ENCODE measurements at regions not wholly inside any gene's neighbourhood (a gene's known extent, or its start where the extent isn't known, plus 50 kb on each side); places are given as distances from the start of the nearest gene placed in this dataset.

DNA sequence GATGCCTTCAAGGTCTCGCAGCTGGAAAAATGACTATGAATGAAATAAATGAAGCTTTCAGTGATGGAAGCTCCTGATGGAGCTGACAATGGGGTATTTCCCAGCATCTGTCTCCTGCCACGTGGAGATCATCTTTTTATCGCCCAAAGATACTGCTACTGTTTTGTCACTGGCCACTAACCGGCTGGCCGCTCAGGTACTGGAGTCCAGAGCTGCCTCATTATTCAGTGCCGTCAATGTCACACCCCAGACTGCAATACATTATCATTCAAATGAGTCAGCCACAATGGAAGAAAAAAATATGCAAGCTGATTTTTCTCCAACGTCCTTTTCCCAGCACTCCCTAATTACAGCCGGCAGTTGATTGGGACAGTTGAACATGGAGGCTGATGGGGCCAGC, 280.4 kb downstream of the ZSWIM6 start:
- H3K4me3 ChIP-seq (ENCODE audit: extremely low read depth, insufficient read depth, low read length, poor library complexity, severe bottlenecking) = no peak overlapping the region
- no peaks in the 10 kb centered on the region for H3K4me1 ChIP-seq (ENCODE audit: control insufficient read depth, insufficient read depth, low read length, poor library complexity, severe bottlenecking)
- H3K9me3 ChIP-seq (ENCODE audit: control insufficient read depth, low read length) = no peaks in the 10 kb centered on the region
- no peak overlapping the region for H3K27ac ChIP-seq (ENCODE audit: low read depth, low read length, severe bottlenecking)
- H3K36me3 ChIP-seq (ENCODE audit: control insufficient read depth, insufficient read depth, low read length) = no peaks in the 10 kb centered on the region
- WGBS, 2 experiments (ENCODE audit: insufficient coverage in 2 of 2) = 76 to 81% methylated on average over 5 to 6 of the region's 8 CpGs

DNA sequence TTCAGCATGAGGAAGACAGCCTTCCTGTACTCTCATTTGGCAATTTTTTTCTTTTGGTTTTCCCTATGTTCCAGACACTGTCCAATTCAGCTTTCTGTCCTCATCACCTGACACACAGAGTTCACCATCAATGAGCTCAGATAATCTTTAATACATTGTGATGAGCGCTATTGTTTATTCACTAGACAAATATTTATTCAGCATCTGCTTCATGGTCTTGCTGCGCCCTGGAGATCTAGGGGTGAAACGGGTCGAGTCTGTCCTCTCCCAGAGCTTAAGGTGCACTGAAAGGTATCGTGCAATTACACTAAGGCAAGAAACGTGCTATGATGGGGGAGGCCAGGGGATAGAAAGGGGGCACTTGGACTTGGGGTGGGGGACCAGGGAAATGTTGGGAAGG, 281.6 kb downstream of the ZSWIM6 start:
- H3K9me3 ChIP-seq (ENCODE audit: control insufficient read depth, low read length) = no peaks in the 10 kb centered on the region
- H3K36me3 ChIP-seq (ENCODE audit: control insufficient read depth, insufficient read depth, low read length) = no peaks in the 10 kb centered on the region
- WGBS, 2 experiments (ENCODE audit: insufficient coverage in 2 of 2) = 88 to 91% methylated on average over 4 to 5 of the region's 6 CpGs
- no peaks in the 10 kb centered on the region for H3K4me1 ChIP-seq (ENCODE audit: control insufficient read depth, insufficient read depth, low read length, poor library complexity, severe bottlenecking)
- no peak overlapping the region for H3K4me3 ChIP-seq (ENCODE audit: extremely low read depth, insufficient read depth, low read length, poor library complexity, severe bottlenecking)
- no peak overlapping the region for H3K27ac ChIP-seq (ENCODE audit: low read depth, low read length, severe bottlenecking)

DNA sequence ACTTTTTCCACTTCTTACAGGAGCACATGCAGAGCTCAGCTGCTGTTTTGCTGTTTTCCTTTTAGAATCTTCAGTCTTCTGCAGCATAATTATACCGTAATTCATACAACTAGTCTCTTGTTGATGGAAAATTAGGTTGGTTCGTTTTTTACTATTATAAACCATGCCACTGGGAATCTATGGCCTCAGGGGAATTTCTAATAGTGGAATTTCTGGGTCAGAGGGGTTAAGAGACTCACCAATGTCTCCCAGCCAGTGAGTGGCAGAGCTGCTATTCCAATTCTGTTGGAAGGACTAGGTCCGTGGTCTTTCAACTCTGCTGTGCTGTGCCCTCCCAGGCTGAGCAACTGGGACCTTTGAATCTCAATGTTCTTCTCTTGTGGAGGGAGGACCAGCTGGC, 282.5 kb downstream of the ZSWIM6 start:
- no peak overlapping the region for H3K4me3 ChIP-seq (ENCODE audit: extremely low read depth, insufficient read depth, low read length, poor library complexity, severe bottlenecking)
- WGBS, 2 experiments (ENCODE audit: insufficient coverage in 2 of 2) = 89% methylated on average over 1 of the region's 3 CpGs

DNA sequence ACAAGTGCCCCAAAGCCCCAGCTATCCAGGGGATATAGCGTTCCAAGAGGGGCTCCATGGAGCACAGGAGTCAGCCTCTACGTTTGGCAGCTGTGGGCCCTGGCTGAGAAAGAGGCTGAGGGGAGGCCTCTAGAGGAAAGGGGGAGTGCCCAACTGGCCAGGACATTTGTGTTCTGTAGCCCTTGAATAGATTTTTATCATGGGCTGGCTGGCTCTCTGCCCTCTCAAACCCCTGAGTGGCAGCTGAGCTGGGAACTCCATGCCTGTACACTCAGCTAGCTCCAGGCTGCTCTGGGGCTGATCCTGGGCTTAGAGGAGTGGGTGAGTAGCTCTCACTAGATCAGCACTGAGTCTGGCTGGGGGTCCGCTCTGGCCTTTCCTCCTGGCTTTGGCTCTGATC, 285.0 kb downstream of the ZSWIM6 start:
- no peaks in the 10 kb centered on the region for H3K4me1 ChIP-seq (ENCODE audit: control insufficient read depth, insufficient read depth, low read length, poor library complexity, severe bottlenecking)
- H3K36me3 ChIP-seq (ENCODE audit: control insufficient read depth, insufficient read depth, low read length) = no peaks in the 10 kb centered on the region
- WGBS, 2 experiments (ENCODE audit: insufficient coverage in 2 of 2) = 83 to 90% methylated on average over 2 of the region's 3 CpGs
- H3K9me3 ChIP-seq (ENCODE audit: control insufficient read depth, low read length) = no peaks in the 10 kb centered on the region
- H3K4me3 ChIP-seq (ENCODE audit: extremely low read depth, insufficient read depth, low read length, poor library complexity, severe bottlenecking) = no peak overlapping the region
- no peak overlapping the region for H3K27ac ChIP-seq (ENCODE audit: low read depth, low read length, severe bottlenecking)

More for the DNA sequence above, 282.5 kb downstream of the ZSWIM6 start:
- no peak overlapping the region for H3K27ac ChIP-seq (ENCODE audit: low read depth, low read length, severe bottlenecking)
- no peaks in the 10 kb centered on the region for H3K4me1 ChIP-seq (ENCODE audit: control insufficient read depth, insufficient read depth, low read length, poor library complexity, severe bottlenecking)
- H3K36me3 ChIP-seq (ENCODE audit: control insufficient read depth, insufficient read depth, low read length) = no peaks in the 10 kb centered on the region
- no peaks in the 10 kb centered on the region for H3K9me3 ChIP-seq (ENCODE audit: control insufficient read depth, low read length)

DNA sequence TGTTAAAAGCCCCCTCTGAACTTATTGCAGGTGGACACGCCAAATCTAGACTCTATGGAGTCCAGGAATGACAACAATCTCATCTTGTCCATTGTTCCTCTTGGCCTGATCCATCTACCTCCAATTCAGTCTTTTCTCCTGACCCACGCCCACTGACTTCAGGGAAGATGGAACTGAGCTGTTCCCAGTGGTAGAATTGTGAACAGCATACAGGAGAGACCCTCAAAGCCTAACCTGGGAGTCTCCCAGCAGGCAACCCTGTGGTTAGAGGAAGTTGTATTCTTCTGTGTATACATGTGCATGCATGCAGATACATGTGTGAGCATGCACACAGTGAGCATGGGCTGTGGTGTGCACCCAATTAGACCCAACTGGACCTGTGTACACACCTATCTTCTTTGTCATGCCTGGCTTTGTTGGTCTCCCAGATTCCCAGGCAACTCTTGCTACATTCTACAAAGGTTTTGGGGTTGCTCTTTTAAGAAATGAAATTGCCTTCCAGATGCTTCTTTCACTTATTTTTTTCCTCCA, 286.0 kb downstream of the ZSWIM6 start:
- WGBS, 2 experiments (ENCODE audit: insufficient coverage in 2 of 2) = 83 to 86% methylated on average over 1 to 2 of the region's 2 CpGs
- no peaks in the 10 kb centered on the region for H3K9me3 ChIP-seq (ENCODE audit: control insufficient read depth, low read length)
- H3K4me1 ChIP-seq (ENCODE audit: control insufficient read depth, insufficient read depth, low read length, poor library complexity, severe bottlenecking) = no peaks in the 10 kb centered on the region
- no peaks in the 10 kb centered on the region for H3K36me3 ChIP-seq (ENCODE audit: control insufficient read depth, insufficient read depth, low read length)
- no peak overlapping the region for H3K4me3 ChIP-seq (ENCODE audit: extremely low read depth, insufficient read depth, low read length, poor library complexity, severe bottlenecking)
- H3K27ac ChIP-seq (ENCODE audit: low read depth, low read length, severe bottlenecking) = no peak overlapping the region

DNA sequence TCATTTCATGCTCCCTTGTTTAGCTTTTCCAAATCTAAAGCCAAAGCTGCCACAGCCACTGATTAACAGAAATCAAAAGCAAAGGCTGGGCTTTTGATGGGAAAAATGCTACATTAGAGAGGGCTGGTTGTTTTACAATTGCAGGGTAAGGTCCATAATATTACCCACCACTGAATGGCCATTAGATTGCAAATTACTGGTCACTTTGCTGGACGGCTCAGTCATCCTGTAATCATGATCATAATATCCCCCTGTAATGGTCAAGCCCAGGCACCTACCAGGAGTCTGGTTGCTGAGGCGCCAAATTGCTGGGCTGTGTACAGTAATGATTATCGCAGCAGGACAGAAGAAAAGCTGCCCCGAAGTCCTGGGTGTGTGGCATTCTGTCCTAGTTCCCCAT, 286.5 kb downstream of the ZSWIM6 start:
- Histone ChIP-seq H3K27ac (ENCODE audit: low read depth, low read length, severe bottlenecking) (no peak overlapping the region), H3K4me1 (ENCODE audit: control insufficient read depth, insufficient read depth, low read length, poor library complexity, severe bottlenecking) (no peaks in the 10 kb centered on the region), H3K9me3 (ENCODE audit: control insufficient read depth, low read length) (no peaks in the 10 kb centered on the region), H3K4me3 (ENCODE audit: extremely low read depth, insufficient read depth, low read length, poor library complexity, severe bottlenecking) (no peak overlapping the region), H3K36me3 (ENCODE audit: control insufficient read depth, insufficient read depth, low read length) (no peaks in the 10 kb centered on the region)
- 97% methylated on average over 4 of the region's 4 CpGs; no CpG with 5 or more reads in 1 of the 2 experiments for WGBS, 2 experiments (ENCODE audit: insufficient coverage in 2 of 2)

DNA sequence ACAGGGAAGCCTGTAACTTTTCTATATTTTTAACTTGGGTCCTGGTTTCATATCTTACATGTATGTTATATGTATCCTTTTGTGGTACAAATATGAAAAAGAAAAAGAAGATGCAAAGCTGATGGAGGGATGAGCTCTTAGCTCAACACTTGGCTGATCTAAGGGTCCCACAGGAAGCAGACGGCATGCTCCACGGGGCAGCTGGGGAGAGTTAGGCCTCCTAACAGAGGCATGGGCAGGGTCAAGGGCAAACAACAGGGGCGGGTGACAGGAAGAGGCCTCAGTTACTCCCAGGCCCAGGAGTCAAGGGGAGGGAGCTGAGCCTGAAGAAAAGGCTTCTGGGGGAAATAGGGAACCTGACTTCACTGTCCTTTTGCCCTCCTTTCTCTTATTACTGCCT, 287.2 kb downstream of the ZSWIM6 start:
- Histone ChIP-seq H3K9me3 (ENCODE audit: control insufficient read depth, low read length) (no peaks in the 10 kb centered on the region), H3K36me3 (ENCODE audit: control insufficient read depth, insufficient read depth, low read length) (no peaks in the 10 kb centered on the region), H3K27ac (ENCODE audit: low read depth, low read length, severe bottlenecking) (no peak overlapping the region), H3K4me1 (ENCODE audit: control insufficient read depth, insufficient read depth, low read length, poor library complexity, severe bottlenecking) (no peaks in the 10 kb centered on the region), H3K4me3 (ENCODE audit: extremely low read depth, insufficient read depth, low read length, poor library complexity, severe bottlenecking) (no peak overlapping the region)
- 85 to 89% methylated on average over 3 of the region's 3 CpGs for WGBS, 2 experiments (ENCODE audit: insufficient coverage in 2 of 2)

DNA sequence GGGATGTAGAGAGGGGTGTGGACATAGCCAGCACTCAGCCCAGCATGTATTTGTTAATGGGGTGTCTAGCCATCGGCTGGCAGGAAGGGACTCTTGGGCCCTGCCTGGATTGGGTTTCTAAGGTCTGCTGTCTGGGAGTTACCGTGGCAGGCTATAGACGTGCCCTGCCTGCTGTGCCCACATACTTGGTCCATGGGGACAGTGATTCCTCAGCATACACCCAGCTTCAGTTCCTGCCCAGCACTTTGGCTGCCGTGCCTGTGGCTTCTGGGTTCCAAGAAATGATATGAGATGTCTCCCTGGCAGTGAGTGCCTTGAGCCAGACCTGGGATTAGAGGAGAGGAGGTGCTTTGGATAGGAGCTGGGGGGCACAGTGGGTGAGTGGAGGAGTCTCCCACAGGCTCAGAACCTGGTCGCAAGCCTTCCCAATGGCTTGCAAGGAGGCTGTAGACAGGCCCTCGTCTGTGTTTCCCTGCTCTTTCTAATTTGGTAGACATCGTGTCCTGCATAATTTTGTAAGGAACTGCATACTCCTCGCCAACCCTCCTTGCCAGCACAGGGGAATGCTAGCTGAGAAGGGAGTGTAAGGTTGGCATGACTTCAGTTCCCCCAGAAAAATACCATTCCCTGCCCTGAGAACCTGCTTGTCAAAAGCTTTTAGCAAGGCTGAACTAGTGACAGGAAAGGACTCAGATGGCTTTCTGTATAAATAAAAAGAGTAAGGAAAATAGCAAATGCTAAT, 287.9 kb downstream of the ZSWIM6 start:
- Histone ChIP-seq H3K36me3 (ENCODE audit: control insufficient read depth, insufficient read depth, low read length) (no peaks in the 10 kb centered on the region), H3K27ac (ENCODE audit: low read depth, low read length, severe bottlenecking) (no peak overlapping the region), H3K4me1 (ENCODE audit: control insufficient read depth, insufficient read depth, low read length, poor library complexity, severe bottlenecking) (peaks cover under 1% of the 10 kb centered on the region), H3K4me3 (ENCODE audit: extremely low read depth, insufficient read depth, low read length, poor library complexity, severe bottlenecking) (no peak overlapping the region), H3K9me3 (ENCODE audit: control insufficient read depth, low read length) (no peaks in the 10 kb centered on the region)
- 87 to 100% methylated on average over 2 to 8 of the region's 8 CpGs for WGBS, 2 experiments (ENCODE audit: insufficient coverage in 2 of 2)

DNA sequence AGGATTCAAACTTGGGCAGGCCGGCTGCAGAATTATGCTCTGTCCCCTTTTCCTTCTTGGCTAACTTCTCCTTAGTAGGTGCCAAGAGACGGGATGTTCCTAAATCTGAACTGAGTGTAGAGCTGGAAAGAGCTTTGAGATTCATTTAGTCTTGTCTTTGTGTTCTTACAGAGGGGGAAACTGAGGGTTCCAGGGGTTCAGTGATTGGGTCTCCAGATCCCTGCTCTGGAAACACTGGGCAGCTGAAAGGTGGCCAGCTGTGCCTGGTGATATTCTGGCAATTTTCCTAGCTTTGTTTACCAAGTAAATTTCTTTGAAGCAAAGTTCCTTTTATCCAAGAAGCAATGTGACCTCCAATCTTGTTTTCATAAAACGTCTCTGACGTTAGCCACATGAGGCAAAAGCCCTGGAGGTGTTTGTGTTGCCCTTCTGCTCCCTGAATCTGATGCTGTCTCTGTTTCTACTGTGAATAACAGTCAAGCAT, 288.7 kb downstream of the ZSWIM6 start:
- H3K9me3 ChIP-seq (ENCODE audit: control insufficient read depth, low read length) = no peaks in the 10 kb centered on the region
- 70 to 84% methylated on average over 3 of the region's 4 CpGs for WGBS, 2 experiments (ENCODE audit: insufficient coverage in 2 of 2)
- H3K36me3 ChIP-seq (ENCODE audit: control insufficient read depth, insufficient read depth, low read length) = no peaks in the 10 kb centered on the region
- H3K4me1 ChIP-seq (ENCODE audit: control insufficient read depth, insufficient read depth, low read length, poor library complexity, severe bottlenecking) = peaks cover 5% of the 10 kb centered on the region
- no peak overlapping the region for H3K27ac ChIP-seq (ENCODE audit: low read depth, low read length, severe bottlenecking)
- H3K4me3 ChIP-seq (ENCODE audit: extremely low read depth, insufficient read depth, low read length, poor library complexity, severe bottlenecking) = no peak overlapping the region

DNA sequence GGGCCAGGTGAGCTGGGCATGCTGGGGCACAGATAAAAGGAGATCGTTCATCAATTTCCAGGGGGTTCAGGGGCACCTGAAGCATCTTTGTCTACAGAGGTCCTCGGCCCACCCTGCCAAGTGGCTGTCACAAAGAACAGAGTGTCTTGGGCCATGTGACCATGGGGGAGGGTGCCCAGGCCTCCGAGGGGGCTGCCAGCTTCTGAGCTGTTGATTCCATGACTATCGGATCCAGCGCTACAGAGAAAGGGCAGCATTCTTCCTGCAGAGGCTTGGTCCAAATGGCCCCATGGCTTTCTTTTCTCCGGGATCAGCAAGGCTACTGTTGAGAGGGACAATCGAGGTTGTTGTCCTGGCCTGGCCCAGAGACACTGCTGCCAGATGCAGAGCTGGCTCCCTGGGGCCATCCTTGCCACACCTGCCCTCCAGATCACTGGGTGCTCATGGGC, 289.2 kb downstream of the ZSWIM6 start:
- Histone ChIP-seq H3K4me3 (ENCODE audit: extremely low read depth, insufficient read depth, low read length, poor library complexity, severe bottlenecking) (no peak overlapping the region), H3K4me1 (ENCODE audit: control insufficient read depth, insufficient read depth, low read length, poor library complexity, severe bottlenecking) (peaks cover 5% of the 10 kb centered on the region), H3K27ac (ENCODE audit: low read depth, low read length, severe bottlenecking) (no peak overlapping the region), H3K36me3 (ENCODE audit: control insufficient read depth, insufficient read depth, low read length) (no peaks in the 10 kb centered on the region), H3K9me3 (ENCODE audit: control insufficient read depth, low read length) (no peaks in the 10 kb centered on the region)
- 85 to 92% methylated on average over 7 of the region's 7 CpGs for WGBS, 2 experiments (ENCODE audit: insufficient coverage in 2 of 2)

DNA sequence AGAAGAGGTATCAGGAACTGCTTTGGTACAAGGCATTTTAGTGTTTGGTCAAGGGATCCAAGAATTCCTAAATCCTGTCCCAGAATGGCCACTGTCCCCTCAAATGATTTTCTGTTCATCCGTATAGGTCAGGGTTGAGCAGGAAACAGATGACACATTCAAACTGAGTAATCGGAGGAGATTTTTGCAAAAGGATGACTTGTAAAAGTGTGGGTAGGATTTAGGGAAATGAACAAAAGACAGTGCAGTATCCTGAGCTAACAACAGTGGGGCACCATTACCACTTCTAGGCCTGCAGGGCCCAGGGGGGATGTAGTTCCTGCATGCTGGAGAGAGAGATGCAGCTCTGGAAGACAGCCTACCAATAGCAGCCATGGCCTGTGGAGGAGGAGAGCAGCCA, 290.1 kb downstream of the ZSWIM6 start:
- H3K4me1 ChIP-seq (ENCODE audit: control insufficient read depth, insufficient read depth, low read length, poor library complexity, severe bottlenecking) = peaks cover 5% of the 10 kb centered on the region
- H3K4me3 ChIP-seq (ENCODE audit: extremely low read depth, insufficient read depth, low read length, poor library complexity, severe bottlenecking) = no peak overlapping the region
- no peak overlapping the region for H3K27ac ChIP-seq (ENCODE audit: low read depth, low read length, severe bottlenecking)
- no peaks in the 10 kb centered on the region for H3K36me3 ChIP-seq (ENCODE audit: control insufficient read depth, insufficient read depth, low read length)
- no peaks in the 10 kb centered on the region for H3K9me3 ChIP-seq (ENCODE audit: control insufficient read depth, low read length)
- 91 to 93% methylated on average over 2 of the region's 2 CpGs for WGBS, 2 experiments (ENCODE audit: insufficient coverage in 2 of 2)

Measured in mesodermal cell (in vitro differentiated cells).